Right lobe of liver (tissue), 4 donors: ENCODE measurements at regions not wholly inside any gene's neighbourhood (a gene's known extent, or its start where the extent isn't known, plus 50 kb on each side); places are given as distances from the start of the nearest gene placed in this dataset.

Source experiments
- POLR2A ChIP-seq: fragments of 450-650 bp; IDR thresholded peaks from one replicate; pipeline ENCODE4 v1.6.1; 2017; ENCODE audit warnings: antibody characterized with exemption, mild to moderate bottlenecking
- TF ChIP-seq, protein P1 (sequence below), 4 donors: fragments of 200-600 bp in 3 of 4; fragments of 450-650 bp in 1 of 4; IDR thresholded peaks; one replicate each; pipeline versions ENCODE4 v1.5.1 to v1.8.0; 2016 to 2022; ENCODE audit warnings: antibody characterized with exemption in 4 of 4, mild to moderate bottlenecking in 2 of 4
- donor health status: DM: no; HTN: no; CAD: no.
- donor health status: DM: no; HTN: no; CAD: no.
- donor health status: DM: no; HTN: yes; CAD: no.

- TF ChIP-seq POLR2A = no peak
- TF ChIP-seq, protein P1, sequence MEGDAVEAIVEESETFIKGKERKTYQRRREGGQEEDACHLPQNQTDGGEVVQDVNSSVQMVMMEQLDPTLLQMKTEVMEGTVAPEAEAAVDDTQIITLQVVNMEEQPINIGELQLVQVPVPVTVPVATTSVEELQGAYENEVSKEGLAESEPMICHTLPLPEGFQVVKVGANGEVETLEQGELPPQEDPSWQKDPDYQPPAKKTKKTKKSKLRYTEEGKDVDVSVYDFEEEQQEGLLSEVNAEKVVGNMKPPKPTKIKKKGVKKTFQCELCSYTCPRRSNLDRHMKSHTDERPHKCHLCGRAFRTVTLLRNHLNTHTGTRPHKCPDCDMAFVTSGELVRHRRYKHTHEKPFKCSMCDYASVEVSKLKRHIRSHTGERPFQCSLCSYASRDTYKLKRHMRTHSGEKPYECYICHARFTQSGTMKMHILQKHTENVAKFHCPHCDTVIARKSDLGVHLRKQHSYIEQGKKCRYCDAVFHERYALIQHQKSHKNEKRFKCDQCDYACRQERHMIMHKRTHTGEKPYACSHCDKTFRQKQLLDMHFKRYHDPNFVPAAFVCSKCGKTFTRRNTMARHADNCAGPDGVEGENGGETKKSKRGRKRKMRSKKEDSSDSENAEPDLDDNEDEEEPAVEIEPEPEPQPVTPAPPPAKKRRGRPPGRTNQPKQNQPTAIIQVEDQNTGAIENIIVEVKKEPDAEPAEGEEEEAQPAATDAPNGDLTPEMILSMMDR (IDR thresholded peaks at IDR 0.05) = no peak
Observed at GRCh38 chr19:33947265-33947964, 150.7 kb downstream of the KCTD15 start.
